IMR-90 (cell line): ENCODE measurements at regions not wholly inside any gene's neighbourhood (a gene's known extent, or its start where the extent isn't known, plus 50 kb on each side); places are given as distances from the start of the nearest gene placed in this dataset.

Experiments
- ATAC-seq: fragments of 200-7000 bp; cut with Tn5 transposase; 2 replicates; pipeline ENCODE4 v1.9.1; 2020; ENCODE audit warnings: low read depth, mild to moderate bottlenecking, moderate library complexity
- BruUV-seq: library from RNA; stranded (reverse); fragments of 400-500 nt; replicated peaks from 2 replicates; lab custom pipeline; 2021; lab: Mats Ljungman, UMichigan
- CTCF ChIA-PET: fragments of 300-600 bp; formaldehyde crosslinking; extraction: SDS; loops from one replicate; lab custom pipeline; 2021; ENCODE audit warnings: antibody characterized with exemption; lab: Yijun Ruan, JAX
- POLR2A ChIA-PET: fragments of 300-600 bp; sonication (Branson Sonifier 250); formaldehyde crosslinking; loops from one replicate; lab custom pipeline; 2022; ENCODE audit warnings: antibody characterized with exemption; ENCODE audit not compliant: unreplicated experiment; lab: Charles Lee
- DNase-seq: peaks from one replicate; pipeline ENCODE4 v3.0.0; 2013
- H2AFZ ChIP-seq: replicated peaks from 2 replicates; pipeline ENCODE3; 2013; ENCODE audit warnings: low read length, mild to moderate bottlenecking; ENCODE audit not compliant: poor library complexity
- H2AK5ac ChIP-seq: 2 replicates; pipeline ENCODE4 v1.6.1; 2013; ENCODE audit warnings: low read depth, low read length, inconsistent platforms
- H2AK9ac ChIP-seq: replicated peaks from 2 replicates; pipeline ENCODE3; 2013; ENCODE audit warnings: mild to moderate bottlenecking, low read depth, low read length, moderate library complexity; ENCODE audit not compliant: poor library complexity
- H2BK120ac ChIP-seq: 2 replicates; pipeline ENCODE4 v1.6.1; 2013; ENCODE audit warnings: low read depth, low read length, inconsistent platforms
- H2BK15ac ChIP-seq: 3 replicates; pipeline ENCODE4 v1.6.1; 2013; ENCODE audit warnings: low read depth, low read length, inconsistent platforms
- H2BK20ac ChIP-seq: 2 replicates; pipeline ENCODE4 v1.6.1; 2013; ENCODE audit warnings: low read depth, mild to moderate bottlenecking, inconsistent platforms, low read length, moderate library complexity
- H2BK5ac ChIP-seq: 2 replicates; pipeline ENCODE4 v1.6.1; 2013; ENCODE audit warnings: mild to moderate bottlenecking, low read depth, low read length, inconsistent platforms; ENCODE audit not compliant: poor library complexity, severe bottlenecking
- H3K14ac ChIP-seq: replicated peaks from 2 replicates; pipeline ENCODE4 v1.6.1; 2013; ENCODE audit warnings: low read depth, low read length, inconsistent platforms
- H3K18ac ChIP-seq: 2 replicates; pipeline ENCODE4 v1.6.1; 2013; ENCODE audit warnings: low read depth, low read length, control low read depth
- H3K23ac ChIP-seq: 2 replicates; pipeline ENCODE4 v1.6.1; 2013; ENCODE audit warnings: low read depth, low read length, inconsistent platforms
- H3K27ac ChIP-seq: 2 replicates; pipeline ENCODE4 v1.5.1; 2013; ENCODE audit warnings: mild to moderate bottlenecking, control low read depth, low read length; ENCODE audit not compliant: insufficient read depth
- H3K27me3 ChIP-seq: 2 replicates; pipeline ENCODE4 v1.6.1; 2013; ENCODE audit warnings: low read length; ENCODE audit not compliant: control insufficient read depth, insufficient read depth
- H3K36me3 ChIP-seq: 2 replicates; pipeline ENCODE4 v1.6.1; 2013; ENCODE audit warnings: low read length, mixed read lengths; ENCODE audit not compliant: control insufficient read depth, insufficient read depth
- H3K4ac ChIP-seq: 2 replicates; pipeline ENCODE4 v1.6.1; 2013; ENCODE audit warnings: low read depth, low read length, inconsistent platforms
- H3K4me1 ChIP-seq: 2 replicates; pipeline ENCODE4 v1.6.1; 2013; ENCODE audit warnings: low read length, mixed read lengths; ENCODE audit not compliant: control insufficient read depth, insufficient read depth
- H3K4me2 ChIP-seq: 2 replicates; pipeline ENCODE4 v1.6.1; 2013; ENCODE audit warnings: low read depth, mild to moderate bottlenecking, control low read depth, low read length, moderate library complexity
- H3K4me3 ChIP-seq: 2 replicates; pipeline ENCODE4 v1.5.1; 2013; ENCODE audit warnings: low read depth, mild to moderate bottlenecking, control low read depth, low read length, moderate library complexity; ENCODE audit not compliant: insufficient read depth
- H3K56ac ChIP-seq: 2 replicates; pipeline ENCODE4 v1.6.1; 2013; ENCODE audit warnings: low read length, inconsistent platforms; ENCODE audit not compliant: insufficient read depth; ENCODE audit errors: extremely low read depth
- H3K79me1 ChIP-seq, 2 experiments: 2 replicates each; pipeline ENCODE4 v1.6.1; 2013; ENCODE audit warnings: low read length in 2 of 2, inconsistent platforms in 1 of 2, low read depth in 1 of 2
- H3K9ac ChIP-seq: 2 replicates; pipeline ENCODE4 v1.6.1; 2013; ENCODE audit warnings: low read depth, low read length, control low read depth
- H3K9me1 ChIP-seq: 2 replicates; pipeline ENCODE4 v1.6.1; 2013; ENCODE audit warnings: low read length, inconsistent platforms; ENCODE audit not compliant: insufficient read depth
- H3K9me3 ChIP-seq: 2 replicates; pipeline ENCODE4 v1.6.1; 2013; ENCODE audit warnings: low read length; ENCODE audit not compliant: control insufficient read depth, insufficient read depth
- H4K20me1 ChIP-seq: 2 replicates; pipeline ENCODE4 v1.6.1; 2013; ENCODE audit warnings: low read length, inconsistent platforms; ENCODE audit not compliant: insufficient read depth
- H4K5ac ChIP-seq: 2 replicates; pipeline ENCODE4 v1.6.1; 2013; ENCODE audit warnings: mild to moderate bottlenecking, low read depth, low read length, control low read depth
- H4K8ac ChIP-seq, 2 experiments: 2 replicates each; pipeline ENCODE4 v1.6.1; 2013; ENCODE audit warnings: low read depth in 2 of 2, low read length in 2 of 2, control low read depth in 1 of 2, inconsistent platforms in 1 of 2
- H4K91ac ChIP-seq: 2 replicates; pipeline ENCODE4 v1.6.1; 2013; ENCODE audit warnings: low read depth, low read length, inconsistent platforms; ENCODE audit not compliant: insufficient read depth
- BHLHE40 ChIP-seq: fragments of 150-350 bp; IDR thresholded peaks from 2 replicates; pipeline ENCODE4 v1.6.1; 2016; ENCODE audit warnings: mild to moderate bottlenecking, low read depth, low read length
- CEBPB ChIP-seq: IDR thresholded peaks from 2 replicates; pipeline ENCODE4 v1.6.1; 2012; ENCODE audit warnings: low read depth, low read length, improper control_type of control experiment
- CHD1 ChIP-seq: IDR thresholded peaks from 2 replicates; pipeline ENCODE4 v1.6.1; 2012; ENCODE audit warnings: low read depth, low read length, improper control_type of control experiment
- CTCF ChIP-seq: conservative IDR thresholded peaks from 2 replicates; pipeline ENCODE4 v1.5.1; 2012; ENCODE audit warnings: mild to moderate bottlenecking, low read depth, low read length, improper control_type of control experiment
- FOS ChIP-seq: fragments of 150-350 bp; IDR thresholded peaks from 2 replicates; pipeline ENCODE4 v1.6.1; 2016; ENCODE audit warnings: low read depth, low read length
- MAFK ChIP-seq: IDR thresholded peaks from 2 replicates; pipeline ENCODE4 v1.6.1; 2012; ENCODE audit warnings: low read depth, low read length, improper control_type of control experiment
- MAZ ChIP-seq: IDR thresholded peaks from 2 replicates; pipeline ENCODE4 v1.6.1; 2012; ENCODE audit warnings: low read depth, mild to moderate bottlenecking, low read length, improper control_type of control experiment, moderate library complexity, borderline replicate concordance
- NFE2L2 ChIP-seq: fragments of 150-350 bp; IDR thresholded peaks from 2 replicates; pipeline ENCODE4 v1.6.1; 2016; ENCODE audit warnings: low read depth, mild to moderate bottlenecking, low read length
- POLR2A ChIP-seq: IDR thresholded peaks from 2 replicates; pipeline ENCODE4 v1.6.1; 2012; ENCODE audit warnings: mild to moderate bottlenecking, low read depth, low read length
- RAD21 ChIP-seq: IDR thresholded peaks from 2 replicates; pipeline ENCODE4 v1.6.1; 2012; ENCODE audit warnings: low read length, improper control_type of control experiment
- RCOR1 ChIP-seq: IDR thresholded peaks from 2 replicates; pipeline ENCODE4 v1.6.1; 2012; ENCODE audit warnings: mild to moderate bottlenecking, low read length, improper control_type of control experiment; ENCODE audit not compliant: insufficient replicate concordance
- RFX5 ChIP-seq: IDR thresholded peaks from 2 replicates; pipeline ENCODE4 v1.8.0; 2012; ENCODE audit warnings: low read depth, mild to moderate bottlenecking, low read length, moderate library complexity
- SMC3 ChIP-seq: fragments of 150-350 bp; IDR thresholded peaks from 2 replicates; pipeline ENCODE4 v1.6.1; 2016; ENCODE audit warnings: low read depth, mild to moderate bottlenecking, antibody characterized with exemption, low read length, moderate library complexity
- USF2 ChIP-seq: fragments of 150-350 bp; IDR thresholded peaks from 2 replicates; pipeline ENCODE4 v1.6.1; 2017; ENCODE audit warnings: mild to moderate bottlenecking, antibody characterized with exemption, low read length, low read depth
- WGBS, 2 experiments: methylation state at CpG; one replicate each; pipeline versions ENCODE4 v1.1.5 to v1.1.7; 2013; ENCODE audit warnings: missing lambda C conversion rate in 2 of 2; ENCODE audit not compliant: insufficient read length in 1 of 2; ENCODE audit errors: extremely low coverage in 2 of 2; 5-methylcytosine and 5-hydroxymethylcytosine counted together
- dilution Hi-C: fragments of 300-500 bp; cut with HindIII; formaldehyde crosslinking; loops from one replicate; pipeline ENCODE4 v1.14.3; 2018; ENCODE audit warnings: low sequenced_read_pairs; ENCODE audit not compliant: unreplicated experiment
- in situ Hi-C: fragments of 300-500 bp; cut with MboI; formaldehyde crosslinking; loops from 3 replicates; pipeline ENCODE4 v1.14.3; 2019; ENCODE audit warnings: low sequenced_read_pairs, inconsistent platforms, mixed read lengths
- intact Hi-C: fragments of 100-400 bp; cut with micrococcal nuclease; formaldehyde crosslinking; loops from 2 replicates; pipeline ENCODE4 v1.10.0; 2022
- TF ChIP-seq, protein P1 (sequence below): fragments of 150-350 bp; IDR thresholded peaks from 2 replicates; pipeline ENCODE4 v1.6.1; 2016; ENCODE audit warnings: low read depth, mild to moderate bottlenecking, low read length, moderate library complexity, borderline replicate concordance

DNA sequence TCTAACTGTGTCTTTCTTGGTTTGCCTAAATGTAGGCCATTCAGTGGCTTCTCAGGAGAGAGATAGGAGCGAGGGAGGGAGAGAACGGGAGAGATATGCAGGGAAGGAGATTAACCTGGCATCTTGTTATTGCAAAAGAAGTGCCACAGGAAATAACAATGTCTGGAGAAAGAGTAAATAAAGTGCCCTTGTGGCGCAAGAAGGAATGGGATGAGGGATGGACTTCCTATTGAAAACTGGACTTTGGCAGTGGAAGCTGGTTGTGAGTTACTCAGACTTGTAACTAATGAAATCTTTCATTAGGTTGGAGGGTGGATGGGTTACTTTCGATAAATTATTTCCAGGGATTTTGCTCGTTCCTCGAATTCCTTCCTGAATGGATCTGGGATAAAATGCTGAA is 136.1 kb downstream of the LACC1 start:
- Histone ChIP-seq H4K8ac (no peak overlapping the region), H3K18ac (no peak overlapping the region), H3K4me1 (0 out of 2 replicates have a peak, but pooled peaks cover 2% of the 10 kb centered on the region), H3K14ac (no peak overlapping the region), H4K5ac (no peak overlapping the region), H3K9ac (no peak overlapping the region), H3K9me1 (peaks cover 4% of the 10 kb centered on the region; the same call in 1 of the 2 replicates), H3K4me3 (no peak overlapping the region), H4K91ac (no peak overlapping the region), H2BK120ac (no peak overlapping the region), H3K56ac (no peak overlapping the region), H4K20me1 (no peaks in the 10 kb centered on the region), H3K4ac (no peak overlapping the region), H3K9me3 (no peaks in the 10 kb centered on the region), H3K79me1 (no peaks in the 10 kb centered on the region), H2BK5ac (no peak overlapping the region), H2BK15ac (no peak overlapping the region), H3K27ac (no peak overlapping the region), H2AK5ac (no peak overlapping the region), H3K36me3 (no peaks in the 10 kb centered on the region), H2BK20ac (no peak overlapping the region), H2AFZ (no peak overlapping the region), H3K23ac (no peak overlapping the region), H2AK9ac (no peak overlapping the region), H3K4me2 (no peak overlapping the region), H3K27me3 (no peaks in the 10 kb centered on the region)
- ATAC-seq (no peak), DNase-seq (no peak)
- ChIA-PET POLR2A (no interaction called here), CTCF (interaction anchor here (0.5 kb wide), 1 partner anchor 93 kb away, joined by 3 read pairs; no protein-coding TSS in a partner anchor)
- intact Hi-C loops (no loop called here), dilution Hi-C loops (no loop called here), in situ Hi-C loops (no loop called here)
- no peak for TF ChIP-seq CHD1
- TF ChIP-seq CEBPB: no peak
- TF ChIP-seq RAD21: no peak
- TF ChIP-seq SMC3: no peak
- no peak for TF ChIP-seq BHLHE40
- TF ChIP-seq MAZ: no peak
- no peak for TF ChIP-seq MAFK
- TF ChIP-seq CTCF: no peak
- no peak for TF ChIP-seq POLR2A
- no peak for TF ChIP-seq FOS
- no peak for TF ChIP-seq RCOR1
- TF ChIP-seq, protein P1, sequence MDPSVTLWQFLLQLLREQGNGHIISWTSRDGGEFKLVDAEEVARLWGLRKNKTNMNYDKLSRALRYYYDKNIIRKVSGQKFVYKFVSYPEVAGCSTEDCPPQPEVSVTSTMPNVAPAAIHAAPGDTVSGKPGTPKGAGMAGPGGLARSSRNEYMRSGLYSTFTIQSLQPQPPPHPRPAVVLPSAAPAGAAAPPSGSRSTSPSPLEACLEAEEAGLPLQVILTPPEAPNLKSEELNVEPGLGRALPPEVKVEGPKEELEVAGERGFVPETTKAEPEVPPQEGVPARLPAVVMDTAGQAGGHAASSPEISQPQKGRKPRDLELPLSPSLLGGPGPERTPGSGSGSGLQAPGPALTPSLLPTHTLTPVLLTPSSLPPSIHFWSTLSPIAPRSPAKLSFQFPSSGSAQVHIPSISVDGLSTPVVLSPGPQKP: no peak
- TF ChIP-seq RFX5: no peak
- no peak for TF ChIP-seq USF2
- TF ChIP-seq NFE2L2: no peak
- BruUV-seq: no TSS peak
- no CpG with 5 or more reads among the region's 6 CpGs for WGBS, 2 experiments
